IMR-90 (cell line): ENCODE measurements at regions not wholly inside any gene's neighbourhood (a gene's known extent, or its start where the extent isn't known, plus 50 kb on each side); places are given as distances from the start of the nearest gene placed in this dataset.

Experiments used
- ATAC-seq: fragments of 200-7000 bp; cut with Tn5 transposase; 2 replicates; pipeline ENCODE4 v1.9.1; 2020; ENCODE audit warnings: low read depth, mild to moderate bottlenecking, moderate library complexity
- BruUV-seq: library from RNA; stranded (reverse); fragments of 400-500 nt; replicated peaks from 2 replicates; lab custom pipeline; 2021; lab: Mats Ljungman, UMichigan
- CTCF ChIA-PET: fragments of 300-600 bp; formaldehyde crosslinking; extraction: SDS; loops from one replicate; lab custom pipeline; 2021; ENCODE audit warnings: antibody characterized with exemption; lab: Yijun Ruan, JAX
- POLR2A ChIA-PET: fragments of 300-600 bp; sonication (Branson Sonifier 250); formaldehyde crosslinking; loops from one replicate; lab custom pipeline; 2022; ENCODE audit warnings: antibody characterized with exemption; ENCODE audit not compliant: unreplicated experiment; lab: Charles Lee
- DNase-seq: peaks from one replicate; pipeline ENCODE4 v3.0.0; 2013
- H2AFZ ChIP-seq: replicated peaks from 2 replicates; pipeline ENCODE3; 2013; ENCODE audit warnings: low read length, mild to moderate bottlenecking; ENCODE audit not compliant: poor library complexity
- H2AK5ac ChIP-seq: 2 replicates; pipeline ENCODE4 v1.6.1; 2013; ENCODE audit warnings: low read depth, low read length, inconsistent platforms
- H2AK9ac ChIP-seq: replicated peaks from 2 replicates; pipeline ENCODE3; 2013; ENCODE audit warnings: mild to moderate bottlenecking, low read depth, low read length, moderate library complexity; ENCODE audit not compliant: poor library complexity
- H2BK120ac ChIP-seq: 2 replicates; pipeline ENCODE4 v1.6.1; 2013; ENCODE audit warnings: low read depth, low read length, inconsistent platforms
- H2BK15ac ChIP-seq: 3 replicates; pipeline ENCODE4 v1.6.1; 2013; ENCODE audit warnings: low read depth, low read length, inconsistent platforms
- H2BK20ac ChIP-seq: 2 replicates; pipeline ENCODE4 v1.6.1; 2013; ENCODE audit warnings: low read depth, mild to moderate bottlenecking, inconsistent platforms, low read length, moderate library complexity
- H2BK5ac ChIP-seq: 2 replicates; pipeline ENCODE4 v1.6.1; 2013; ENCODE audit warnings: mild to moderate bottlenecking, low read depth, low read length, inconsistent platforms; ENCODE audit not compliant: poor library complexity, severe bottlenecking
- H3K14ac ChIP-seq: replicated peaks from 2 replicates; pipeline ENCODE4 v1.6.1; 2013; ENCODE audit warnings: low read depth, low read length, inconsistent platforms
- H3K18ac ChIP-seq: 2 replicates; pipeline ENCODE4 v1.6.1; 2013; ENCODE audit warnings: low read depth, low read length, control low read depth
- H3K23ac ChIP-seq: 2 replicates; pipeline ENCODE4 v1.6.1; 2013; ENCODE audit warnings: low read depth, low read length, inconsistent platforms
- H3K27ac ChIP-seq: 2 replicates; pipeline ENCODE4 v1.5.1; 2013; ENCODE audit warnings: mild to moderate bottlenecking, control low read depth, low read length; ENCODE audit not compliant: insufficient read depth
- H3K27me3 ChIP-seq: 2 replicates; pipeline ENCODE4 v1.6.1; 2013; ENCODE audit warnings: low read length; ENCODE audit not compliant: control insufficient read depth, insufficient read depth
- H3K36me3 ChIP-seq: 2 replicates; pipeline ENCODE4 v1.6.1; 2013; ENCODE audit warnings: low read length, mixed read lengths; ENCODE audit not compliant: control insufficient read depth, insufficient read depth
- H3K4ac ChIP-seq: 2 replicates; pipeline ENCODE4 v1.6.1; 2013; ENCODE audit warnings: low read depth, low read length, inconsistent platforms
- H3K4me1 ChIP-seq: 2 replicates; pipeline ENCODE4 v1.6.1; 2013; ENCODE audit warnings: low read length, mixed read lengths; ENCODE audit not compliant: control insufficient read depth, insufficient read depth
- H3K4me2 ChIP-seq: 2 replicates; pipeline ENCODE4 v1.6.1; 2013; ENCODE audit warnings: low read depth, mild to moderate bottlenecking, control low read depth, low read length, moderate library complexity
- H3K4me3 ChIP-seq: 2 replicates; pipeline ENCODE4 v1.5.1; 2013; ENCODE audit warnings: low read depth, mild to moderate bottlenecking, control low read depth, low read length, moderate library complexity; ENCODE audit not compliant: insufficient read depth
- H3K56ac ChIP-seq: 2 replicates; pipeline ENCODE4 v1.6.1; 2013; ENCODE audit warnings: low read length, inconsistent platforms; ENCODE audit not compliant: insufficient read depth; ENCODE audit errors: extremely low read depth
- H3K79me1 ChIP-seq, 2 experiments: 2 replicates each; pipeline ENCODE4 v1.6.1; 2013; ENCODE audit warnings: low read length in 2 of 2, inconsistent platforms in 1 of 2, low read depth in 1 of 2
- H3K9ac ChIP-seq: 2 replicates; pipeline ENCODE4 v1.6.1; 2013; ENCODE audit warnings: low read depth, low read length, control low read depth
- H3K9me1 ChIP-seq: 2 replicates; pipeline ENCODE4 v1.6.1; 2013; ENCODE audit warnings: low read length, inconsistent platforms; ENCODE audit not compliant: insufficient read depth
- H3K9me3 ChIP-seq: 2 replicates; pipeline ENCODE4 v1.6.1; 2013; ENCODE audit warnings: low read length; ENCODE audit not compliant: control insufficient read depth, insufficient read depth
- H4K20me1 ChIP-seq: 2 replicates; pipeline ENCODE4 v1.6.1; 2013; ENCODE audit warnings: low read length, inconsistent platforms; ENCODE audit not compliant: insufficient read depth
- H4K5ac ChIP-seq: 2 replicates; pipeline ENCODE4 v1.6.1; 2013; ENCODE audit warnings: mild to moderate bottlenecking, low read depth, low read length, control low read depth
- H4K8ac ChIP-seq, 2 experiments: 2 replicates each; pipeline ENCODE4 v1.6.1; 2013; ENCODE audit warnings: low read depth in 2 of 2, low read length in 2 of 2, control low read depth in 1 of 2, inconsistent platforms in 1 of 2
- H4K91ac ChIP-seq: 2 replicates; pipeline ENCODE4 v1.6.1; 2013; ENCODE audit warnings: low read depth, low read length, inconsistent platforms; ENCODE audit not compliant: insufficient read depth
- RFX5 ChIP-seq: IDR thresholded peaks from 2 replicates; pipeline ENCODE4 v1.8.0; 2012; ENCODE audit warnings: low read depth, mild to moderate bottlenecking, low read length, moderate library complexity
- SMC3 ChIP-seq: fragments of 150-350 bp; IDR thresholded peaks from 2 replicates; pipeline ENCODE4 v1.6.1; 2016; ENCODE audit warnings: low read depth, mild to moderate bottlenecking, antibody characterized with exemption, low read length, moderate library complexity
- WGBS, 2 experiments: methylation state at CpG; one replicate each; pipeline versions ENCODE4 v1.1.5 to v1.1.7; 2013; ENCODE audit warnings: missing lambda C conversion rate in 2 of 2; ENCODE audit not compliant: insufficient read length in 1 of 2; ENCODE audit errors: extremely low coverage in 2 of 2; 5-methylcytosine and 5-hydroxymethylcytosine counted together
- dilution Hi-C: fragments of 300-500 bp; cut with HindIII; formaldehyde crosslinking; loops from one replicate; pipeline ENCODE4 v1.14.3; 2018; ENCODE audit warnings: low sequenced_read_pairs; ENCODE audit not compliant: unreplicated experiment
- in situ Hi-C: fragments of 300-500 bp; cut with MboI; formaldehyde crosslinking; loops from 3 replicates; pipeline ENCODE4 v1.14.3; 2019; ENCODE audit warnings: low sequenced_read_pairs, inconsistent platforms, mixed read lengths
- intact Hi-C: fragments of 100-400 bp; cut with micrococcal nuclease; formaldehyde crosslinking; loops from 2 replicates; pipeline ENCODE4 v1.10.0; 2022

DNA sequence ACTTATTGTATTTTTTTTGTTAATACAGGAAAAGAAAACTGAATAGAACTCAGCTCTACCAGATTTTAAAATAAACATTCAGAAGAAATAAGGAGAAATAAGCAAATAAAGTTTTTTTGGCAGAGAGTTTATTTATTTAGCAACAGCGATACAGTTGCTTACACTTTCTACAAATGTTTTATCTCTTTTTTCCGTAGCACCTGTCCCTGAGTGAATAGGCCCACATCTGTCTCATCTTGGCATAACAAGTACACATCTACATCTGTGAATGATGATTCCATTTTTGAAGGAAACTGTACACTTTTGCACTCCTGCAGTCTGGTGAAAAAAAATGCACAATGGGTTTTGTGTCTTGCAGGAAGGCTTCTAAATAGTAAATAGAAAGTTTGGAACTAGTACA is 783.6 kb upstream of the ZEB2 start:
- Histone ChIP-seq H2BK15ac (no peak overlapping the region), H2AK5ac (no peak overlapping the region), H2AK9ac (no peak overlapping the region), H3K4me1 (no peaks in the 10 kb centered on the region; the same call in 1 of the 2 replicates), H4K91ac (no peak overlapping the region), H3K27ac (no peak overlapping the region), H3K36me3 (no peaks in the 10 kb centered on the region), H3K56ac (no peak overlapping the region), H3K9ac (no peak overlapping the region), H3K9me1 (no peaks in the 10 kb centered on the region), H2BK5ac (no peak overlapping the region), H4K20me1 (no peaks in the 10 kb centered on the region), H3K4me3 (no peak overlapping the region), H3K4ac (no peak overlapping the region), H3K27me3 (no peaks in the 10 kb centered on the region), H2BK20ac (no peak overlapping the region), H4K8ac (no peak overlapping the region), H3K23ac (no peak overlapping the region), H3K79me1 (no peaks in the 10 kb centered on the region), H2AFZ (no peak overlapping the region), H4K5ac (no peak overlapping the region), H3K4me2 (no peak overlapping the region), H3K9me3 (no peaks in the 10 kb centered on the region), H2BK120ac (no peak overlapping the region), H3K14ac (no peak overlapping the region), H3K18ac (no peak overlapping the region)
- DNase-seq (no peak), ATAC-seq (no peak)
- in situ Hi-C loops (no loop called here), intact Hi-C loops (no loop called here), dilution Hi-C loops (no loop called here)
- ChIA-PET POLR2A (no interaction called here), CTCF (no interaction called here)
- TF ChIP-seq RFX5 (no peak), SMC3 (no peak)
- WGBS, 2 experiments, result no CpG with 5 or more reads among the region's 2 CpGs
- BruUV-seq, result no TSS peak
